ENCODE measurements at regions not wholly inside any gene's neighbourhood (a gene's known extent, or its start where the extent isn't known, plus 50 kb on each side); places are given as distances from the start of the nearest gene placed in this dataset.

DNA sequence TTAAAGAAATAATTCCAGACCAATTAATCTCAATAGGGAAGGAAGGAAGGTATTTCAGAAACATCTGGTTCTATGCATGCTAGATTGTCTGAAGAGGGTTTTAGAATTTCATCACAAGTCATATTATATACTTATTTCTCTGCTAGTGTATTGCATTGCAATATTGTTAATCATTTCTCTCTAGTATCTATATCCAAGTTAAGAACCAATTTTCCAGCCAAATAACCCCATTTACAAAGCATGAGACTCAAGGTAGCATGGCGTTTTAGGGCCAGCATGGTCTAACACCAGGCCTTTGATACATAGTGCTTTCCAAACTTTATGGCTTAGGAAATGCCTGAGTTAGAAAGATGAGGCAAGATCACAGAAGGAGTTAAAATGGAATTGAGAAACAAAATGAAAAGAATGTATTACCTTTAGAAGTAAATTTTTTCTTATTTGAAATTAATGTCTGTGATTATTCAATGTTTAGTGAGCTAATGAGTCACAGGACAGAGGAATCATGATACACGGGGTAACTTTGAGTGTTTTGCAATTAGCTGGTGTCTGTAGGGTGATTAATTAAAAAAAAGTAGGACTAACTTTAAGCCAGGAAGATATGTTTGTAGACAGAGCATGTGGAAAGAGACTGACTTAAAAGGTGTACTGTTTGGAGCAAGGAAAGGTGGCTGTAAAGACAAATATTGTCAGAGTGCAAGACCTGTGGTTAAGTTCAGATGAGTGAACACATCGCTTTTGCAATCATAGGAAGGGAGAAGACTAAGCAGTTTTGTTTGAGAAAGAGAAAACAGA, 1006.2 kb upstream of the CITED2 start:
- TF ChIP-seq EZH2 (optimal IDR thresholded peaks at IDR 0.05; ENCODE audit: low read depth, low read length) (no peak), CTCF (IDR thresholded peaks at IDR 0.05; ENCODE audit: low read length) (no peak)
